ENCODE measurements at regions not wholly inside any gene's neighbourhood (a gene's known extent, or its start where the extent isn't known, plus 50 kb on each side); places are given as distances from the start of the nearest gene placed in this dataset.
"Not testable (repeated sequence)": the region's sequence is repeated elsewhere in the genome, so short reads cannot be mapped to it uniquely, and the experiment has no call there.

GRCh38 chr1:10918531-10918930 lies 93.9 kb upstream of the TARDBP start (continued):
- TF ChIP-seq MAX (IDR thresholded peaks at IDR 0.05): no peak
- TF ChIP-seq HNF4G (IDR thresholded peaks at IDR 0.05): no peak

GRCh38 chr1:10920063-10920626 lies 92.3 kb upstream of the TARDBP start:
- Histone ChIP-seq H3K27ac (ENCODE audit: low read depth in 1 of 2, low read length in 2 of 2) (no peak overlapping the region), H3K9me3 (ENCODE audit: control insufficient read depth in 4 of 4, low read length in 3 of 4) (no peaks in the 10 kb centered on the region), H3K4me1 (ENCODE audit: control insufficient read depth in 4 of 4, insufficient read depth in 4 of 4, low read length in 3 of 4) (no peaks in the 10 kb centered on the region), H3K27me3 (ENCODE audit: control insufficient read depth in 4 of 4, insufficient read depth in 4 of 4, low read length in 3 of 4) (no peaks in the 10 kb centered on the region), H3K4me3 (ENCODE audit: low read depth in 1 of 3, low read length in 3 of 3) (no peak overlapping the region), H3K36me3 (ENCODE audit: control insufficient read depth in 4 of 4, insufficient read depth in 3 of 4, low read depth in 1 of 4, low read length in 3 of 4) (no peaks in the 10 kb centered on the region), H3K9ac (ENCODE audit: low read depth in 1 of 2, low read length in 2 of 2) (no peak overlapping the region)
- TF ChIP-seq MAX (IDR thresholded peaks at IDR 0.05) (no peak), GABPA (IDR thresholded peaks at IDR 0.05 in 1 of 2, conservative IDR thresholded peaks at IDR 0.05 in 1 of 2) (no peak), ATF3 (IDR thresholded peaks at IDR 0.05) (no peak), RXRA (IDR thresholded peaks at IDR 0.05) (no peak), REST (IDR thresholded peaks at IDR 0.05) (no peak), ZBTB33 (IDR thresholded peaks at IDR 0.05) (no peak), TAF1 (conservative IDR thresholded peaks at IDR 0.05) (no peak), JUND (IDR thresholded peaks at IDR 0.05) (no peak), HNF4A (conservative IDR thresholded peaks at IDR 0.05) (no peak), FOXA1 (IDR thresholded peaks at IDR 0.05) (no peak), RAD21 (IDR thresholded peaks at IDR 0.05) (no peak), SP1 (IDR thresholded peaks at IDR 0.05) (no peak), CTCF (IDR thresholded peaks at IDR 0.05; ENCODE audit: low read depth, low read length, missing input control) (no peak), EGR1 (IDR thresholded peaks at IDR 0.05; ENCODE audit: low read depth in 2 of 2) (no peak), HNF4G (IDR thresholded peaks at IDR 0.05) (no peak), NR2F2 (IDR thresholded peaks at IDR 0.05) (no peak)
- 56% methylated on average over 9 of the region's 9 CpGs for WGBS
- no peak for DNase-seq (ENCODE audit: low spot score)

- not testable (repeated sequence) for H3K9me3 ChIP-seq (ENCODE audit: control insufficient read depth in 4 of 4, low read length in 3 of 4); H3K4me3 ChIP-seq (ENCODE audit: low read depth in 1 of 3, low read length in 3 of 3); H3K27me3 ChIP-seq (ENCODE audit: control insufficient read depth in 4 of 4, insufficient read depth in 4 of 4, low read length in 3 of 4); H3K4me1 ChIP-seq (ENCODE audit: control insufficient read depth in 4 of 4, insufficient read depth in 4 of 4, low read length in 3 of 4); H3K36me3 ChIP-seq (ENCODE audit: control insufficient read depth in 4 of 4, insufficient read depth in 3 of 4, low read depth in 1 of 4, low read length in 3 of 4); DNase-seq (ENCODE audit: low spot score); H3K9ac ChIP-seq (ENCODE audit: low read depth in 1 of 2, low read length in 2 of 2); H3K27ac ChIP-seq (ENCODE audit: low read depth in 1 of 2, low read length in 2 of 2)
- 89% methylated on average over 8 of the region's 8 CpGs for WGBS
Measured at GRCh38 chr1:10922315-10923060, 90.0 kb upstream of the TARDBP start.
